ENCODE measurements at regions not wholly inside any gene's neighbourhood (a gene's known extent, or its start where the extent isn't known, plus 50 kb on each side); places are given as distances from the start of the nearest gene placed in this dataset.

GRCh38 chr18:28757466-28758008, 580.6 kb upstream of the CDH2 start:
- no peak for TF ChIP-seq CTCF (optimal IDR thresholded peaks at IDR 0.05 in 1 of 3, IDR thresholded peaks at IDR 0.05 in 1 of 3, conservative IDR thresholded peaks at IDR 0.05 in 1 of 3; ENCODE audit: extremely low read depth in 1 of 3, insufficient read depth in 2 of 3, low read length in 3 of 3)
- TF ChIP-seq EZH2 (IDR thresholded peaks at IDR 0.05; ENCODE audit: low read length) = no peak

Measured in keratinocyte (primary cell).